T47D (cell line): ENCODE measurements at regions not wholly inside any gene's neighbourhood (a gene's known extent, or its start where the extent isn't known, plus 50 kb on each side); places are given as distances from the start of the nearest gene placed in this dataset.
"Not testable (repeated sequence)": the region's sequence is repeated elsewhere in the genome, so short reads cannot be mapped to it uniquely, and the experiment has no call there.

Source experiments
- DNase-seq, 2 experiments: peaks; one replicate each; pipeline versions ENCODE4 v3.0.0 to v3.0.0-alpha.2; 2011 to 2012; ENCODE audit warnings: low read depth in 1 of 2, low spot score in 1 of 2
- JUND ChIP-seq: IDR thresholded peaks from 2 replicates; pipeline ENCODE4 v1.6.1; 2012; ENCODE audit warnings: low read depth
- in situ Hi-C: cut with HindIII; loops from 2 replicates; pipeline ENCODE4 v1.10.0; 2016; ENCODE audit warnings: low sequenced_read_pairs, low pct_unique_long_range_greater_than_20kb

GRCh38 chr17:34739386-34739785, 160.0 kb downstream of the TMEM132E start:
- in situ Hi-C loops: no loop called here
- no peak for TF ChIP-seq JUND
- no peak for DNase-seq

GRCh38 chr17:34737673-34738072, 158.3 kb downstream of the TMEM132E start:
- DNase-seq, in situ Hi-C loops: not testable (repeated sequence)

GRCh38 chr17:34736611-34737010, 157.2 kb downstream of the TMEM132E start:
- in situ Hi-C loops: no loop called here
- DNase-seq: no peak
- no peak for TF ChIP-seq JUND

- no peak for TF ChIP-seq JUND
- DNase-seq: no peak
- in situ Hi-C loops: no loop called here
Observed at GRCh38 chr17:34733333-34733732, 154.0 kb downstream of the TMEM132E start.

- TF ChIP-seq JUND: no peak
- in situ Hi-C loops: no loop called here
Observed at GRCh38 chr17:34730816-34731215, 151.4 kb downstream of the TMEM132E start.

GRCh38 chr17:34728771-34729310, 149.5 kb downstream of the TMEM132E start:
- no peak for DNase-seq
- no peak for TF ChIP-seq JUND
- in situ Hi-C loops: no loop called here

More at GRCh38 chr17:34730816-34731215, 151.4 kb downstream of the TMEM132E start:
- no peak for DNase-seq

- no peak for DNase-seq
- TF ChIP-seq JUND: no peak
- in situ Hi-C loops: no loop called here
Observed at GRCh38 chr17:34727601-34728000, 148.2 kb downstream of the TMEM132E start.

GRCh38 chr17:34726536-34727384, 147.4 kb downstream of the TMEM132E start:
- in situ Hi-C loops: no loop called here
- TF ChIP-seq JUND: no peak
- DNase-seq: no peak

- no peak for TF ChIP-seq JUND
- in situ Hi-C loops: no loop called here
- DNase-seq: no peak
Observed at GRCh38 chr17:34725725-34726124, 146.3 kb downstream of the TMEM132E start.

GRCh38 chr17:34725008-34725407, 145.6 kb downstream of the TMEM132E start:
- TF ChIP-seq JUND: no peak
- DNase-seq: no peak
- in situ Hi-C loops: no loop called here

- TF ChIP-seq JUND: no peak
- in situ Hi-C loops: no loop called here
- DNase-seq: no peak
Observed at GRCh38 chr17:34723875-34724274, 144.5 kb downstream of the TMEM132E start.

GRCh38 chr17:34721326-34721725, 141.9 kb downstream of the TMEM132E start:
- in situ Hi-C loops: no loop called here
- no peak for TF ChIP-seq JUND
- DNase-seq: no peak

- TF ChIP-seq JUND: no peak
- DNase-seq: no peak
- in situ Hi-C loops: no loop called here
Observed at GRCh38 chr17:34720760-34721159, 141.4 kb downstream of the TMEM132E start.
